SK-N-SH (cell line): ENCODE measurements at regions not wholly inside any gene's neighbourhood (a gene's known extent, or its start where the extent isn't known, plus 50 kb on each side); places are given as distances from the start of the nearest gene placed in this dataset.

Source experiments
- CTCF ChIA-PET: fragments of 300-600, 350-600 bp; formaldehyde crosslinking; extraction: SDS; loops from one replicate; lab custom pipeline; 2021; lab: Yijun Ruan, JAX
- POLR2A ChIA-PET: fragments of 350-600 bp; sonication (Branson Sonifier 250); formaldehyde crosslinking; extraction: SDS; loops from one replicate; lab custom pipeline; 2020; ENCODE audit warnings: antibody characterized with exemption, inconsistent platforms; lab: Yijun Ruan, JAX
- DNase-seq: peaks from one replicate; pipeline ENCODE4 v3.0.0; 2012
- H2AFZ ChIP-seq: fragments of 200-600 bp; sonication (generic); 2 replicates; pipeline ENCODE4 v1.8.1; 2016; ENCODE audit warnings: antibody characterized with exemption, mild to moderate bottlenecking, low read depth
- H3F3A ChIP-seq: fragments of 200-600 bp; sonication (generic); replicated peaks from 2 replicates; pipeline ENCODE3; 2016; ENCODE audit warnings: antibody characterized with exemption, mild to moderate bottlenecking; ENCODE audit not compliant: insufficient read depth
- H3K27ac ChIP-seq, 2 experiments: fragments of 200-500 bp in 1 of 2; fragments of 200-600 bp in 1 of 2; sonication (Bioruptor generic) in 1 of 2; sonication (generic), shearing (Covaris generic) in 1 of 2; 2 replicates each; pipeline versions ENCODE4 v1.5.1 to v1.6.1; 2014 to 2016; ENCODE audit warnings: low read depth in 2 of 2, inconsistent platforms in 1 of 2, low read length in 1 of 2, mild to moderate bottlenecking in 1 of 2, mixed read lengths in 1 of 2
- H3K27me3 ChIP-seq: fragments of 200-600 bp; sonication (generic), shearing (Covaris generic); 2 replicates; pipeline ENCODE4 v1.6.1; 2016; ENCODE audit warnings: mixed run types; ENCODE audit not compliant: insufficient read depth
- H3K36me3 ChIP-seq, 2 experiments: fragments of 200-500 bp in 1 of 2; fragments of 200-600 bp in 1 of 2; sonication (Bioruptor generic) in 1 of 2; sonication (generic) in 1 of 2; replicated peaks in 1 of 2; 2 replicates each; pipeline versions ENCODE3 to v1.5.1; 2014 to 2016; ENCODE audit warnings: low read length in 1 of 2, mild to moderate bottlenecking in 1 of 2; ENCODE audit not compliant: insufficient read depth in 2 of 2, control insufficient read depth in 1 of 2
- H3K4me1 ChIP-seq, 2 experiments: fragments of 200-500 bp in 1 of 2; fragments of 200-600 bp in 1 of 2; sonication (Bioruptor generic) in 1 of 2; sonication (generic), shearing (Covaris generic) in 1 of 2; 2 replicates each; pipeline versions ENCODE4 v1.5.1 to v1.6.1; 2014 to 2016; ENCODE audit warnings: low read depth in 1 of 2, low read length in 1 of 2, mixed run types in 1 of 2; ENCODE audit not compliant: insufficient read depth in 2 of 2, control insufficient read depth in 1 of 2
- H3K4me2 ChIP-seq: fragments of 200-600 bp; sonication (generic), shearing (Covaris generic); 2 replicates; pipeline ENCODE4 v1.6.1; 2017; ENCODE audit warnings: mixed run types
- H3K4me3 ChIP-seq, 2 experiments: fragments of 200-500 bp in 1 of 2; fragments of 200-600 bp in 1 of 2; sonication (Bioruptor generic) in 1 of 2; sonication (generic), shearing (Covaris generic) in 1 of 2; 2 replicates each; pipeline versions ENCODE4 v1.5.1 to v1.8.1; 2014 to 2016; ENCODE audit warnings: low read depth in 2 of 2, inconsistent platforms in 1 of 2, low read length in 1 of 2, mild to moderate bottlenecking in 1 of 2, mixed read lengths in 1 of 2, moderate library complexity in 1 of 2
- H3K79me2 ChIP-seq: fragments of 200-600 bp; sonication (generic); 2 replicates; pipeline ENCODE4 v1.8.1; 2017; ENCODE audit warnings: mild to moderate bottlenecking; ENCODE audit not compliant: insufficient read depth
- H3K9ac ChIP-seq: fragments of 200-600 bp; sonication (generic); 2 replicates; pipeline ENCODE4 v1.6.1; 2017; ENCODE audit warnings: mixed run types
- H3K9me2 ChIP-seq: fragments of 200-600 bp; sonication (generic); 2 replicates; pipeline ENCODE4 v1.6.1; 2017; ENCODE audit warnings: mixed run types
- H3K9me3 ChIP-seq: fragments of 200-600 bp; sonication (generic); 2 replicates; pipeline ENCODE4 v1.6.1; 2017; ENCODE audit warnings: mixed run types, mild to moderate bottlenecking, moderate library complexity
- H4K20me1 ChIP-seq: fragments of 200-600 bp; sonication (generic); 2 replicates; pipeline ENCODE4 v1.6.1; 2017; ENCODE audit warnings: mild to moderate bottlenecking, mixed run types; ENCODE audit not compliant: insufficient read depth
- CHD2 ChIP-seq: fragments of 150-350 bp; IDR thresholded peaks from 2 replicates; pipeline ENCODE4 v1.6.1; 2018; ENCODE audit warnings: low read length; ENCODE audit not compliant: partially characterized antibody
- ELF1 ChIP-seq: IDR thresholded peaks from 2 replicates; pipeline ENCODE4 v1.4.0; 2012
- EZH2phosphoT487 ChIP-seq: fragments of 200-600 bp; sonication (generic); IDR thresholded peaks from 2 replicates; pipeline ENCODE4 v1.6.1; 2017; ENCODE audit warnings: low read depth, mixed run types, mild to moderate bottlenecking, antibody characterized with exemption, moderate library complexity, borderline replicate concordance
- FOSL2 ChIP-seq: IDR thresholded peaks from 2 replicates; pipeline ENCODE4 v1.4.0; 2012; ENCODE audit warnings: low read depth, mild to moderate bottlenecking, moderate library complexity, borderline replicate concordance
- FOXM1 ChIP-seq: IDR thresholded peaks from 2 replicates; pipeline ENCODE4 v1.4.0; 2012; ENCODE audit warnings: low read depth, mild to moderate bottlenecking
- GABPA ChIP-seq: IDR thresholded peaks from 2 replicates; pipeline ENCODE4 v1.4.0; 2012; ENCODE audit warnings: low read depth, mild to moderate bottlenecking
- GATA2 ChIP-seq: sonication (generic); formaldehyde crosslinking; IDR thresholded peaks from 2 replicates; pipeline ENCODE4 v1.5.0; 2020; ENCODE audit warnings: mild to moderate bottlenecking, missing genetic modification reagents
- JUND ChIP-seq: IDR thresholded peaks from 2 replicates; pipeline ENCODE4 v1.4.0; 2012
- MEF2A ChIP-seq: IDR thresholded peaks from 2 replicates; pipeline ENCODE4 v1.4.0; 2012; ENCODE audit warnings: low read depth, borderline replicate concordance
- NFIC ChIP-seq: IDR thresholded peaks from 2 replicates; pipeline ENCODE4 v1.4.0; 2012; ENCODE audit warnings: borderline replicate concordance
- POLR2AphosphoS5 ChIP-seq: IDR thresholded peaks from 2 replicates; pipeline ENCODE4 v1.6.1; 2012; ENCODE audit warnings: low read depth, low read length
- SMC3 ChIP-seq: IDR thresholded peaks from 2 replicates; pipeline ENCODE4 v1.6.1; 2012; ENCODE audit warnings: low read depth, low read length, improper control_type of control experiment
- WGBS: methylation state at CpG from one replicate; pipeline ENCODE4 v1.1.6; 2017; ENCODE audit warnings: low lambda C conversion rate; 5-methylcytosine and 5-hydroxymethylcytosine counted together
- TF ChIP-seq, protein P1 (sequence below): IDR thresholded peaks from 2 replicates; pipeline ENCODE4 v1.6.1; 2012; ENCODE audit warnings: mild to moderate bottlenecking, low read depth, low read length, moderate library complexity
- TF ChIP-seq, protein P2 (sequence below): IDR thresholded peaks from 2 replicates; pipeline ENCODE4 v1.4.0; 2012; ENCODE audit warnings: low read depth

DNA sequence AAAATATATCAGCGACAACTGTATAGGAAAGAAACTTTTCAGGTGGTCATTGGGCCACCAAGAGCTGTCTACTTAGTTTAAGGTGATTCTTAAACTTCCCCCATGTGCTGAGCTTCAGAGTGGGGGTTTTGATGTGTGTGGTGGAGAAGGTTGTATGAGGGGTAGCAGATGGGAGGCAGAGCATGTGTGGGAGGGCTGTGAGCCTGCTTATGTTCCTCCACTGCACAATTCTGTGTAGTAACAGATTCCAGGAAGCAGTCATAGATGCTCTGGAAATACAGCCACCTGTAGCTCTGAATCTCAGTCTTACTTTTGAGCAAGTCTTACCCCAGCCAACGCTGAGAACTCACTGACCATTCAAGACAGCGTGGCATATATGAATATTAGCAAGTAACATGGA is 95.3 kb upstream of the SPATA13 start:
- H4K20me1 ChIP-seq: no peaks in the 10 kb centered on the region
- no peak overlapping the region for H3K4me3 ChIP-seq
- DNase-seq: no peak
- peaks cover 8% of the 10 kb centered on the region for H3F3A ChIP-seq
- H3K9me3 ChIP-seq: no peaks in the 10 kb centered on the region
- CTCF ChIA-PET: interaction anchor here (1.3 to 3.5 kb wide), 3 partner anchors 12 to 164 kb away, joined by 3 to 25 read pairs (median 4); no protein-coding TSS in a partner anchor
- TF ChIP-seq EZH2phosphoT487 (no peak), POLR2AphosphoS5 (no peak), JUND (no peak), GABPA (no peak), CHD2 (no peak), MEF2A (no peak), GATA2 (no peak), ELF1 (no peak), SMC3 (no peak), FOSL2 (no peak), NFIC (no peak)
- TF ChIP-seq, protein P1, sequence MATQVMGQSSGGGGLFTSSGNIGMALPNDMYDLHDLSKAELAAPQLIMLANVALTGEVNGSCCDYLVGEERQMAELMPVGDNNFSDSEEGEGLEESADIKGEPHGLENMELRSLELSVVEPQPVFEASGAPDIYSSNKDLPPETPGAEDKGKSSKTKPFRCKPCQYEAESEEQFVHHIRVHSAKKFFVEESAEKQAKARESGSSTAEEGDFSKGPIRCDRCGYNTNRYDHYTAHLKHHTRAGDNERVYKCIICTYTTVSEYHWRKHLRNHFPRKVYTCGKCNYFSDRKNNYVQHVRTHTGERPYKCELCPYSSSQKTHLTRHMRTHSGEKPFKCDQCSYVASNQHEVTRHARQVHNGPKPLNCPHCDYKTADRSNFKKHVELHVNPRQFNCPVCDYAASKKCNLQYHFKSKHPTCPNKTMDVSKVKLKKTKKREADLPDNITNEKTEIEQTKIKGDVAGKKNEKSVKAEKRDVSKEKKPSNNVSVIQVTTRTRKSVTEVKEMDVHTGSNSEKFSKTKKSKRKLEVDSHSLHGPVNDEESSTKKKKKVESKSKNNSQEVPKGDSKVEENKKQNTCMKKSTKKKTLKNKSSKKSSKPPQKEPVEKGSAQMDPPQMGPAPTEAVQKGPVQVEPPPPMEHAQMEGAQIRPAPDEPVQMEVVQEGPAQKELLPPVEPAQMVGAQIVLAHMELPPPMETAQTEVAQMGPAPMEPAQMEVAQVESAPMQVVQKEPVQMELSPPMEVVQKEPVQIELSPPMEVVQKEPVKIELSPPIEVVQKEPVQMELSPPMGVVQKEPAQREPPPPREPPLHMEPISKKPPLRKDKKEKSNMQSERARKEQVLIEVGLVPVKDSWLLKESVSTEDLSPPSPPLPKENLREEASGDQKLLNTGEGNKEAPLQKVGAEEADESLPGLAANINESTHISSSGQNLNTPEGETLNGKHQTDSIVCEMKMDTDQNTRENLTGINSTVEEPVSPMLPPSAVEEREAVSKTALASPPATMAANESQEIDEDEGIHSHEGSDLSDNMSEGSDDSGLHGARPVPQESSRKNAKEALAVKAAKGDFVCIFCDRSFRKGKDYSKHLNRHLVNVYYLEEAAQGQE: no peak
- TF ChIP-seq, protein P2, sequence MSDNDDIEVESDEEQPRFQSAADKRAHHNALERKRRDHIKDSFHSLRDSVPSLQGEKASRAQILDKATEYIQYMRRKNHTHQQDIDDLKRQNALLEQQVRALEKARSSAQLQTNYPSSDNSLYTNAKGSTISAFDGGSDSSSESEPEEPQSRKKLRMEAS: no peak
- H3K4me1 ChIP-seq: peaks cover 4 to 11% of the 10 kb centered on the region in 2 experiments; a peak in 2 of 4 replicates
- H3K27me3 ChIP-seq: no peaks in the 10 kb centered on the region
- no peak overlapping the region for H3K9ac ChIP-seq
- no peaks in the 10 kb centered on the region for H3K79me2 ChIP-seq
- no peaks in the 10 kb centered on the region for H3K9me2 ChIP-seq
- H3K36me3 ChIP-seq: no peaks in the 10 kb centered on the region
- no peak overlapping the region for H3K4me2 ChIP-seq
- 63% methylated on average over 3 of the region's 3 CpGs for WGBS
- POLR2A ChIA-PET: no interaction called here
- no peak overlapping the region for H3K27ac ChIP-seq
- no peak overlapping the region for H2AFZ ChIP-seq

DNA sequence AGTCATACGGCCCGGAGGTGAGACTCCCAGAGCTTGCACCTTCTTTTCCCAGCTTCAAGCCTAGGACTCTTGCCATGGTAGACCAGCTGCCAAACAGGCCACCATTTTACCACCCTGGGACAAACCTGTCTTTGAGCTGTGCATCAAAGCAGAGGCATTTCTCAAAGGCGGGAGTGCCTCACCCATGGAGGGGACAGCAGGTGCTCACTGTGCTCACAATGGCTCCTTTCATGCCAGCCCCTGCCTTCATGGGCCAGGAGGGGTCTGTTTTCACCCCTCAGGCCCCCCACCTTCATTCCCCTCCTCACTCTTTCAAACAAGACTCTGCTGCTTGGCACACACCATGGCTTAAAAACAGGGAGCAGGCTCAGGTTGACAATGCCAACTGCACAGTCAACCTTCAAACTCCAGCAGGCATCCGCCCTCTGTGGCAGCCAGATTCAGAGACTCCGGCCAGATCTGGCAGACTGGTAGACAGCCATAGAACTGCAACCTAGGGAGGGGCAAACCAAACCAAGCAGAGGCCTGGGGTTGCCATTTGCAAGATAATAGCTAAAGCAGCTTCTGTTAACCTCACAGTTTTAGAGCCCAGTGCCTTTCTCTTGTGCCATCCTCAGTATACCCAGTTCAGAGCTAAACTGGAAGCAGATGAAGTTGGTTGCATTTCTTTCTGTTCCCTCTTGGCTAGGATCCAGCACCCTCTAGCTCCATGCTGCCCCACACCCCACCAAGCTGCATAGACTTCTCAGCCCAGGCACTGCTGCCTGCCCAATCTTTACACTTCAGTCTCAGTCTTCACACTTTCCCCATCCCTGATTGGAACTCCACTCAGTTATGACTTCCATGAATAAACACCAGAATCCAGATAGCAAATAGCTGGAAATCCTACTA is 93.9 kb upstream of the SPATA13 start:
- Histone ChIP-seq H3K9me2 (no peaks in the 10 kb centered on the region), H3K4me2 (no peak overlapping the region), H3K79me2 (no peaks in the 10 kb centered on the region), H3K9me3 (no peaks in the 10 kb centered on the region), H2AFZ (no peak overlapping the region), H3K36me3 (no peaks in the 10 kb centered on the region), H3F3A (peaks cover 8% of the 10 kb centered on the region), H3K4me3 (no peak overlapping the region), H4K20me1 (no peaks in the 10 kb centered on the region), H3K27me3 (no peaks in the 10 kb centered on the region), H3K4me1 (peaks cover 4 to 11% of the 10 kb centered on the region in 2 experiments; a peak in 2 of 4 replicates), H3K27ac (no peak overlapping the region), H3K9ac (no peak overlapping the region)
- WGBS: 90% methylated on average over 5 of the region's 5 CpGs
- ChIA-PET CTCF (interaction anchor here (1.7 to 3.5 kb wide), 2 partner anchors 13 to 162 kb away, joined by 4 to 25 read pairs; no protein-coding TSS in a partner anchor), POLR2A (no interaction called here)
- DNase-seq: no peak
- TF ChIP-seq FOXM1: no peak
